NCI-H1105 (cell line): ENCODE measurements at regions not wholly inside any gene's neighbourhood (a gene's known extent, or its start where the extent isn't known, plus 50 kb on each side); places are given as distances from the start of the nearest gene placed in this dataset.

Experiments
- DNase-seq: peaks from one replicate; lab custom pipeline; 2025; lab: John Stamatoyannopoulos, UW

- no peak for DNase-seq
Observed at GRCh38 chr6:18335948-18336347, 51.2 kb upstream of the RNF144B start.

- DNase-seq, result no peak
Observed at GRCh38 chr6:18334251-18334650, 52.9 kb upstream of the RNF144B start.

DNA sequence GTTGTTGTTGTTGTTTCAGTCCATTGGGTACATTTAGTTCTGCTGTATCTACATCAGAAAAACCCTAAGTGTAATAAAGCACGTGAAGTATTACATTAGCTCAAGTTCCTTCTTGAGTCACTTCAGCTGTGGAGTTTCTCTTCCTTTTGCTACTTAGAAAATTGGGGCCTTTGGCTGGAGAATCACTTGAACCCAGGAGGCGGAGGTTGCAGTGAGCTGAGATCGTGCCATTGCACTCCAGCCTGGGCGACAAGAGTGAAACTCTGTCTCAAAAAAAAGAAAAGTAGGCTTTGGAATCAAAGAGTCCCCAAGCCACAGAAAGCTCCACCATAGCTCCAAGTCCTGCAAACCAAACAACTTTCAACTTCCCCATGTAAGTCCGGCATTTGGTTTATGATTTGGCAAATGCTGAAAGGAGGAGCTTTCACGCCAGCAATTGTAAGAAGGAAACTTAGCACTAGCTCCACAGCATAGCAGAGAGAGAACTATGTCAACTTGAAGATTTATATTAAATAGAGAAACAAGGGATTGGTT lies 56.5 kb upstream of the RNF144B start:
- no peak for DNase-seq

DNA sequence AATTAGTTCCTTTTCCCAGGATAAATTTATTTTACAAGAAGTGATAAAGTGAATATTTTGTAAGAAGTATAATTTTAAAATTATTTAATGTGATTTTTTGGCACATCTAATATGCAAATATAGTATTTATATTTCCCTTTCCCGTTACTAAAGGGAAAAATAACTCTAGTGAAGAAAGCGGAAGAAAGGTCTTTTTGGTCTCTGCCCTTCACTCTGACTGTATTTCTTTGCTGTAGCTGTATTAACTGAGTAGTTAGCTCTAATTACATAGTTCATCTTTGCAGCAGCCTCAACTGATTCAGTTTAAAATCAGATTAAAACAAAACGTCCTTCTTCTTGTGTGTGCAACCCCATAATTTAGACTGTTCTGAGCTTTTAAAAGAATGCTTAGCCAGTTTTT lies 57.4 kb upstream of the RNF144B start:
- no peak for DNase-seq

DNA sequence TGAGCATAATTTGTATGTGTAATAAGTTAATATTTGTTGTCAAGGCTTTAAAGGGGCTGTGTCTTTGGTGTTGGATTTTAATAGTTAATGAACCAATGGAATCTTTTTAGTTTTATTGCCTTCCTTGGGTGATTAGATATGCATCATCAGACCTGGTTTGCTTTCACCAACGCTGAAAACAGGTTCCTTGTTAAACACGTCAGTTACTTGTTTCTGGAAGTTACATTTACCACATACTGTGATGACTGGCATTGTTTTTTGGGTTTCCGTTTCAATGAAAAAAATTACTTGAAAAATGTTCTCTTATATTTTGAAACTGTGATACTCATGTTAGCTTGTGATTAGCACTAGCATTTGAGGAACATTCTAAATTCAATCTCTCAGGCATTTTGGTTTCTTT lies 58.6 kb upstream of the RNF144B start:
- DNase-seq, result no peak

DNA sequence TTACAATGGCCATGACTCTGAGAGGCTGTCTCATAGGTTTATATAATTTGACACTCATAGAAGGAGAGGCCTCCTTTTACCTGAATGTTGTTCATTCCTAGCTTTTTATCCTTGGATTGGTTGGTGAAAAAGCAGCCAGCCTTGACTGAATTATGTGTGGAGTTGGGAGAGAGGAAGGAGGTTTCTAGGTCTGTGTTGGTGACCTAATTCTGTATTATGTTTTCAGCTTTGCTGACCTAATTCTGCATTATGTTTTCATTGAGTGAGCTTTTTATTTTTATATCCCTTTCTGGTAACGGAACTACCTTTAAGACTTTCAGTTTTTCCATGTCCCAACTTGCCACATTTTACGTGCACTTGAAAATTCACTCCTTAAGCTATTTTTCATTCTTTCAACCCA lies 59.1 kb upstream of the RNF144B start:
- DNase-seq, result no peak

DNA sequence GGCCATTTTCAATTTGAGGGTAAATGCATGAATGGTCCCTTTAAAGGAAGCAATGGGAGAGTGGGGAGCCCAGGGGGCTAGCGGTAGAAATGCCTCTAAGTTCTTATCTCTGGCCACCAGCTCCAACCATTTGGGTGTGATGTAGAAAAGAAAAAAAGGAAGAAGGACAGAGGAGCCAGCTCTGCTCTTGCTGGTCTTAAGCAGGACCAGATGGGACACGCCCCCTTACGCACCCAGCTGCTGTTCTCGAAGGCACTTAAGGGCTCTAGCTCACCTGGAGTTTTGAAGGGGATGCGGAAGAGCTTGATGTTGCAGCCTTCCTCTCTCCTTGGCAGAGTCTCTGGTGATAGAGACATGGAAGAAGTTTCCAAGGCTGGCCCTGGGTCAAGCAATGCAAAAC lies 59.5 kb upstream of the RNF144B start:
- peak; percentile 8 for DNase-seq

- no peak for DNase-seq
Observed at GRCh38 chr6:18326980-18327379, 60.2 kb upstream of the RNF144B start.

DNA sequence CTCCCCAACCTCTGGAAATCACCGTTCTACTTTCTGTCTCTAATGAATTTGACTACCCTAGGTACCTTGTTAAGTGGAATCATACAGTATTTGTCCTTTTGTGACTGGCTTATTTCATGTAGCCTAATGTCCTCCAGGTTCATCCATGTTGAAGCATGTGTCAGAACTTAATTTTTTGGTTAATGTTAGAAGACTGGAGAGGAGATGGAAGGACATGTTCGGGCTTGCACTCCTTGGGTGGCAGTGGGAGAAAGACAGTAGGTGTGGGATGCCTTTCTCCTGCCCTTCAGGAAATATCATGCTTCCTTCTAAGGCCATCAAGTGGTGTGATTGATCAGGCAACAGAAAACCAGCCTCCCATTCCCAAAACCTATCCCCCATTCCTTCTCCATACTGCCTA lies 61.1 kb upstream of the RNF144B start:
- DNase-seq, result no peak

- no peak for DNase-seq
Observed at GRCh38 chr6:18324706-18325042, 60.3 kb upstream of the DEK start.

GRCh38 chr6:18323935-18324705 lies 59.8 kb upstream of the DEK start:
- DNase-seq, result peak; percentile 32

DNA sequence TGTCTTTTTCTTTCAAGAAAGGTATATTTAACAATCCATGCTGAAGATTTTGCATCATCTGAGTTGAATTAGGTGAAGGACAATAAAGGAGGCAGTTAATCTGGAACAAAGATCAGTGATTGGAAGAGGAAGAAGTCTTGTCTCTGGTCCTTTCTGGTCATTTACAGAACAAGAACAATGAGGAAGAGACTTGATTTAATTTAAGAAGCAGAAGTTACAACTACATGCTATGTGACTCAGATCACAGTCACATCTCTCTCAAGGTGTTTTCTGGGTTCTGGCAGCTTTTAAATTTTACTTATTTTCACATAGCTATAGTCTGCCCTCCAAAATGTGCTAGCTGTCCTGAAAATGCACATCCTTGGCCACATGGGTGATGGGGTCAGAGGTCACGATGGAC lies 53.5 kb upstream of the DEK start:
- no peak for DNase-seq

DNA sequence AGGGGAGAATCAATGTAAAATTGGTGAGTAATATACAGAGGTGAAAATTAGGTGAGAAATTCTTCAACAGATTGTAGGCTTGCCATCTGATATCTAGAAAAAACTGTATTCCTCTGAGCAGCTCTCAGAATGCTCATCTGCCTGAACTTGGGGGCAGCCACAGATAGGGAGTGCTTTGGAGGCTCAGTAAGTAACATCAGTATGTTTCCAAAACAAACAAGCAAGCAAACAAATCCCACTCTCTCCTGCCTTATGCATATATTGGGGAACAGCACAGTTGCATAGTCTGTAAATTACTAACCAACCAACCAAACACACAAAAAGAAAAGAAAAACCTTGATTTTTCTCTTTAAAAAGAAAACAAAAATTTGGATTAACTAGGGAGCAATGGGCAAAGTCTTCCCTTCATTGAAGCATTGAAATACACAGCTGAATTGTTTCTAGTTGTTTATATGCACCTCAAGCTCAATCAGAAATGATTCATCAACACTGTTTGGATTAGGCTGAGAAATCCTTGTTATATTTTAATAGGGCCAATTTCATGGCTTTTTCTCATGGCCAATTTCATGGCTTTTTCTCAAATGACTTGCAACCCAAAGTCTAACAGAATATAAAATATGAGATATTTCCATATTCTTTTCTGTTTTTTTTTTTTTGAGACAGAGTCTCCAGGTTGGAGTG lies 50.1 kb upstream of the DEK start:
- DNase-seq, result no peak
